PFSK-1 (cell line): ENCODE measurements at regions not wholly inside any gene's neighbourhood (a gene's known extent, or its start where the extent isn't known, plus 50 kb on each side); places are given as distances from the start of the nearest gene placed in this dataset.

ENCODE experiments used
- FOXP2 ChIP-seq: optimal IDR thresholded peaks from 2 replicates; pipeline ENCODE3; 2011; ENCODE audit warnings: borderline replicate concordance, control low read depth, inconsistent platforms; ENCODE audit not compliant: insufficient read depth; ENCODE audit errors: extremely low read length, extremely low read depth
- POLR2AphosphoS5 ChIP-seq: IDR thresholded peaks from 2 replicates; pipeline ENCODE4 v1.6.1; 2012; ENCODE audit warnings: low read depth, mild to moderate bottlenecking, control low read depth, low read length, moderate library complexity
- REST ChIP-seq, 2 experiments: IDR thresholded peaks; 2 replicates each; pipeline versions ENCODE4 v1.6.1 to v1.8.0; 2011 to 2012; ENCODE audit warnings: low read depth in 2 of 2, low read length in 2 of 2, control low read depth in 1 of 2, inconsistent platforms in 1 of 2, mild to moderate bottlenecking in 1 of 2, moderate library complexity in 1 of 2; ENCODE audit not compliant: insufficient read depth in 1 of 2
- SIN3A ChIP-seq: IDR thresholded peaks from 2 replicates; pipeline ENCODE4 v1.6.1; 2012; ENCODE audit warnings: mild to moderate bottlenecking, low read length, moderate library complexity, borderline replicate concordance; ENCODE audit not compliant: insufficient read depth

GRCh38 chr13:104854698-104855097 lies 1680.8 kb downstream of the EFNB2 start:
- TF ChIP-seq POLR2AphosphoS5 (no peak), REST (IDR thresholded peaks at IDR 0.05; ENCODE audit: insufficient read depth in 1 of 2, low read depth in 2 of 2, low read length in 2 of 2) (no peak), FOXP2 (no peak), SIN3A (no peak)
